HG02885 (cell line): ENCODE measurements at regions not wholly inside any gene's neighbourhood (a gene's known extent, or its start where the extent isn't known, plus 50 kb on each side); places are given as distances from the start of the nearest gene placed in this dataset.
"Not testable (repeated sequence)": the region's sequence is repeated elsewhere in the genome, so short reads cannot be mapped to it uniquely, and the experiment has no call there.

Source experiments
- ATAC-seq: cut with Tn5 transposase; IDR thresholded peaks from one replicate; pipeline ENCODE4 v1.9.1; 2021; ENCODE audit warnings: mild to moderate bottlenecking; ENCODE audit not compliant: unreplicated experiment, poor library complexity

- ATAC-seq, result no peak
Observed at GRCh38 chr4:23130845-23131244, 438.1 kb downstream of the GBA3 start.

GRCh38 chr4:23125118-23125517 is 432.4 kb downstream of the GBA3 start:
- no peak for ATAC-seq

DNA sequence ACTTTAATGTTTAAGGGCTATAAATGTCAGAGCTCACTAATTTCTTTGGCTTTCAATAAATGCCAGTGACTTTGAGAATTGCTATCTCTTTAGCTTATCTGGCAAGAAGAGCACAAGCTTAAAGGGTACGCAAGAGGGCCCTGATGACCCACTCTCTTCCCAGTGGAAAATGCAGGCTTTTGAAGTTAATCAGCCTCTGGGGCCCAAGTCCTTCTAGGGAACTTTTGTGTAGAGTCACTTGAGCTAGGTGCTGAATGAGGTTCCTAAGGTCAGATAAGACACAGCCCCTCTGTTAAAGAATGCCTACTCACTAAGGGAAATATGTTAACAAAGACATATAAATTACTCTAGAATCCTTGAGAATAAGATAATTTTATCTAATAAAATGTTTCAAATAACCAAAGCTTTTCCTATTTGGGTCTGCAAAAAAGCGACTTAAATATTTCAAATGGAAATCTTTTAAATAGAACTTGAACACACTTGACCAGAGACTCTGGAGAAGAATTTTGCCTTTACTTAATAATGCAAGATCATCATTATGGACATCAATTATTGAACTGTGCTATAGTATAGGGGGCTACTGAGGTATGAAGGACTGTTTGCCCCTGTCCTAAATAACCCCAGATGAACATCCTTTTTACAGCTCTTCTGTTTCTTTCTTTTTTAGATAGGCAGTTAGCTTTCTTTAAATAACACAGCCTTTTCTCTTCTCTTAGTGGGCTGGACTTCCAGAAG is 430.1 kb downstream of the GBA3 start:
- ATAC-seq, result no peak

GRCh38 chr4:23120374-23120773 is 427.6 kb downstream of the GBA3 start:
- ATAC-seq, result no peak

DNA sequence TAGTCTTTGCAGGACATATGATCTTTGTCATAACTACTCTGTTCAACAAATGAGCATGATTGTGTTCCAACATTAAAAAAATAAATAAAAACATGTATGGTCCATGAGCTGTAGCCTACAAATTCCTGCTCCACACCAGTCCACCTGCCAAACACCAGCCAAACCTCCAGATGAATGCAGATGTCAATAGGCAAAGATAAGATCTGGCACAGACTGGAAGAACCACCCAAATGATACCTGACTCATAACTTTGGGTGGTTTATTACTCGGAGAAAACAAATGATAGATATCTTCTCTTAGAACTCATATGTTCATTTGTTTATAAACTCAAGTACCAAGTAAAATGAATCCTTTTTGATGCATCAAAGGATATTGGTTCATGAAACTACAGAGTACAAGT is 425.1 kb downstream of the GBA3 start:
- ATAC-seq, result no peak

- ATAC-seq, result no peak
Observed at GRCh38 chr4:23114538-23114937, 421.8 kb downstream of the GBA3 start.

DNA sequence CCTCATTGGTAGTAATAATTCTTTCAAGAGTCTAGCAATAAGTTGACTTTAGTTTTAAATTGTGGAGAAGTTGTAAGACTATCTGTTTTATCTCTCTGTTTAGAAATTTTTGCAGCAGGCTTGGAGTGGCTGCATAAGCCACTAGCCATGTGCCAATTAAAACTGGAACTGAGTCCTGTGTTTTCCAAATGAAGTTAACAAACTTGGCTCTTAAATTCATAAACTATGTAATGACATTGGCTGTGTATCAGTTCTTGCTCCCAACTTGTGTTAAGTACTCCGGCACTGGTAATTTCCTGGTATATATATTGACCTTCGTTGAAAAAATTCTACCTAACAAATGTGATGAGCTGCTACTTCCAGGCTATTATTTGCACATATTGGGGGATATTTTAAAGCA is 420.4 kb downstream of the GBA3 start:
- ATAC-seq, result no peak

GRCh38 chr4:23106516-23106915 is 413.8 kb downstream of the GBA3 start:
- no peak for ATAC-seq

DNA sequence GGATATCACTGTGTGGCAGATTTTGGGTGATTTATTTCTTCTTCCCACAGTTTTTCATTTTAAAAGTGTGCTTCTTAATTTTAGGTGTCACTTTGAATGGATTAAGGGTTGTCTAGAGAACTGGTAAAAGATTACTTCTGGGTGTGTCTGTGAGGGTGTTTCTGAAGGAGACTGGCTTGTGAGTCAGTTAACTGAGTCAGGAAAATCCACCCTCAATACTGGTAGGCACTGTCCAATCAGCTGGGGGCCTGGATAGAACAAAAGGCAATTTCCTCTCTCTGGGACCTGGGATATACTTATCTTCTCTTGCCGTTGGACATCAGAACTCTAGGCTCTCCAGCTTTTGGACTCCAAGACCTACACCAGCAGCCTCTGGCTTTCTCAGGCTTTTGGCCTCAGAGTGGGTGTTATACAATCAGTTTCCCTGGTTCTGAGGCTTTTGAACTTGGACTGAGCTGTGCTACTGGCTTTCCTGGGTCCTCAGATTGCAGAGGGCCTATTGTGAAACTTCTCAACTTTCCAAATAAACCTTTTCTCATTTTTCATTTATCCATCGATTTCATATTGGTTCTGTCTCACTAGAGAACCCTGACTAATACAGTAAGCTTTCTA is 413.1 kb downstream of the GBA3 start:
- no peak for ATAC-seq

DNA sequence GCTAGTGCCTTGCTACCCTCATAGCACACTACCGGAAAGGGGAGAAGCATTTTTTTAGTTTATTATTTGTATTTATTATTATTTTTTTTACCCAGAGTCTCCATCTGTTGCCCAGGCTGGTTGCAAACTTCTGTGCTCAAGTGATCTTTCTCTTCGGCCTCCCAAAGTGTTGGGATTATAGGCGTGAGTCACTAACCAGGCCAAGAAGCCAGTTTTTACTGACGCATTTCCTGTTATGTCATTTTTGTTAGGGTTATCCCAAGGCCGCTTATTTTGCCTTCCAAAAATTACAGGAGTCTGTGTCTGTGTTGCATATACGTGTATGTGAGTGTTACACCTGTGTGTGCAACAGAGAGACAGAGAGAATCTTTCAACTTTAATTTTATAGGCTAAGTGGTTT is 404.5 kb downstream of the GBA3 start:
- no peak for ATAC-seq

DNA sequence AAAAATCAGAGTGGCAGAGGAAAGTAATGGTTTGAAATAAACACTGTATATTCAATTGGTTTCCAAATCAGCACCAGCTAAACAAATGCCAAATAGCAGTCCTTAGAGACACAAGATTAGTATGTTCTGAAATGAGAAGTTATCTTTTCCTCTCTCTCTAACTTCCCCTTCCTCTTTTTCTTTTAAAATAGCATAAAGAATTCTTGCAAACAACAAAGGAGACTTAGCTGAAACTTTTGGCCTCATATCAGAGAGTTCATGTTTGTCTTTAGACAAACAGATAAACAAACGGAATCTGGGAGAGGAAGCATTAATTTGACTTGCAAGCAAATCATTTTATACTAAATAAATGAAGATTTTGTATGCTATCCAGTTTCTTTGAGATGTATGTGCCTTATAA is 399.0 kb downstream of the GBA3 start:
- no peak for ATAC-seq

DNA sequence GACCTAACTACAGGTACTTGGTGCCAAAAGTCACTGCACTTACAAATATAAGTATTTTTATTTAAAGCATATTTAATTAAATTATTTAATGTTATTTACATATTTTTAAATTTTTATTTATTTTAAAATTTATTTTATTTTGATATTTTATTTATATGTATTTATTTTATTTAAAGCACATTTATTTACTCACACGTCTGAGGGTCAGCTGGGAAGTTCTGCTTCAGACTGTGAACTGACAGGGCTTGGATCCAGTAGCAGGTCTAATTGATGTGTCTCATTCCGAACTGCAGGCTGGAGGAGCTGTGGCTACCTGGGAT is 392.5 kb downstream of the GBA3 start:
- no peak for ATAC-seq

GRCh38 chr4:23084559-23085248 is 392.0 kb downstream of the GBA3 start:
- no peak for ATAC-seq

- ATAC-seq, result no peak
Observed at GRCh38 chr4:23083391-23083790, 390.7 kb downstream of the GBA3 start.

GRCh38 chr4:23080171-23080570 is 387.4 kb downstream of the GBA3 start:
- ATAC-seq, result not testable (repeated sequence)

- no peak for ATAC-seq
Observed at GRCh38 chr4:23070848-23071570, 378.3 kb downstream of the GBA3 start.

- ATAC-seq, result no peak
Observed at GRCh38 chr4:23068756-23069155, 376.0 kb downstream of the GBA3 start.

- no peak for ATAC-seq
Observed at GRCh38 chr4:23068287-23068686, 375.6 kb downstream of the GBA3 start.

- ATAC-seq, result no peak
Observed at GRCh38 chr4:23062188-23062587, 369.5 kb downstream of the GBA3 start.

GRCh38 chr4:23061431-23061830 is 368.7 kb downstream of the GBA3 start:
- ATAC-seq, result no peak

DNA sequence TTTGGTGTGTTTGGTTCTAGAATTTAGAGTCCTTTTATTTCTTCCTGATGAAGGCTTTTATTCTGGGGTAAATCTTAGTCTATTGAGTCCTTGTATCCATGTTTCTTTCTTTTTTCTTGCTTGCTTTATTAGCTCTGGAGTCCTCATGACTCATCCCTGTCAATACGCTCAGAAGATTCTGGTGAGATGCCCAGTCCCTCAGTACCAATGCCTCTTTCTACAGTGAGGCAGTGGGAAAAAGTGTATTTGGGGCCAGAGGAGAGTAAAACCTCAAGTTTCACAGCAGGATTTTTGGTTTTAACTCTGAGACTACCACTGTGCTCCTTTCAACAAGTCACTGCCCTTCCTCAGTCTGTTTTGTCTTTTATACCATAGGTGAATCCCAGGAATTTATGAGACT is 368.0 kb downstream of the GBA3 start:
- no peak for ATAC-seq
